ENCODE measurements at regions not wholly inside any gene's neighbourhood (a gene's known extent, or its start where the extent isn't known, plus 50 kb on each side); places are given as distances from the start of the nearest gene placed in this dataset.

GRCh38 chr12:118467641-118468305 is 91.4 kb downstream of the SUDS3 start:
- Histone ChIP-seq H3K4me3 (no peak overlapping the region), H3K4me1 (no peaks in the 10 kb centered on the region), H3K36me3 (ENCODE audit: low read depth, missing control alignments) (no peaks in the 10 kb centered on the region), H3K9me3 (no peaks in the 10 kb centered on the region), H3K27me3 (no peaks in the 10 kb centered on the region), H3K27ac (no peak overlapping the region)
- DNase-seq: no peak
- intact Hi-C loops (cut with DNase I; ENCODE audit: low total_unique reads): no loop called here
- WGBS, 2 donors: 79 to 86% methylated on average over 3 of the region's 3 CpGs
- no peak for TF ChIP-seq POLR2A (IDR thresholded peaks at IDR 0.05)
- TF ChIP-seq CTCF (IDR thresholded peaks at IDR 0.05): no peak

GRCh38 chr12:118472940-118473339 is 96.6 kb downstream of the SUDS3 start:
- WGBS, 2 donors: 88 to 96% methylated on average over 1 of the region's 1 CpG

GRCh38 chr12:118480235-118480634 is 103.9 kb downstream of the SUDS3 start:
- Histone ChIP-seq H3K27ac (no peak overlapping the region), H3K36me3 (ENCODE audit: low read depth, missing control alignments) (no peaks in the 10 kb centered on the region)
- 57 to 58% methylated on average over 4 of the region's 4 CpGs for WGBS, 2 donors

More at GRCh38 chr12:118472940-118473339, 96.6 kb downstream of the SUDS3 start:
- no peak overlapping the region for H3K4me3 ChIP-seq
- H3K9me3 ChIP-seq: no peaks in the 10 kb centered on the region
- no peak for TF ChIP-seq CTCF (IDR thresholded peaks at IDR 0.05)
- TF ChIP-seq POLR2A (IDR thresholded peaks at IDR 0.05): no peak
- no peak overlapping the region for H3K27ac ChIP-seq
- H3K36me3 ChIP-seq (ENCODE audit: low read depth, missing control alignments): no peaks in the 10 kb centered on the region
- no peak for DNase-seq
- no peaks in the 10 kb centered on the region for H3K27me3 ChIP-seq
- intact Hi-C loops (cut with DNase I; ENCODE audit: low total_unique reads): no loop called here
- no peaks in the 10 kb centered on the region for H3K4me1 ChIP-seq

DNA sequence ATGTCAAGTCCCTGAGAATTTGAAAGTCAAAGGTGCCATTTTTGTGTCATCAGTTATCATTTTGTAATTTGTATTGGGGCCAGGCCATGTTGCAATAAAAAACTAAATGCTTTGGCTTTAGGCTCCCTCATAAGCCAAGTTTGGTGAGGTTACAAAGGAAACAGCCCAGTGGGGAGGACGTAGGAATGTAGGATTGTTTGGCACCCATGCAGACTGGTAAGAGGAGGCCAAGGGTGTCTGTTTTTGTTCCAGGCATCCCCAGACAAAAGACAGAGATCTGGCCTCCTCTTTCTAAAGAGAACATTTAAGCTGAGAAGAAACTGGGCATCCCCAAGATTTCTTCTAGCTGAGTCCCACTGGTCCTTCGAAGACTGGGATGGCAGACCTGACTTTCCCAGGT is 111.7 kb downstream of the SUDS3 start:
- intact Hi-C loops (cut with DNase I; ENCODE audit: low total_unique reads): no loop called here
- DNase-seq: no peak
- H3K9me3 ChIP-seq: no peaks in the 10 kb centered on the region
- H3K27ac ChIP-seq: no peak overlapping the region
- no peak for TF ChIP-seq CTCF (IDR thresholded peaks at IDR 0.05)
- no peak for TF ChIP-seq POLR2A (IDR thresholded peaks at IDR 0.05)
- no peak overlapping the region for H3K4me3 ChIP-seq
- no peaks in the 10 kb centered on the region for H3K4me1 ChIP-seq
- H3K36me3 ChIP-seq (ENCODE audit: low read depth, missing control alignments): no peaks in the 10 kb centered on the region
- 55 to 73% methylated on average over 2 of the region's 2 CpGs for WGBS, 2 donors
- H3K27me3 ChIP-seq: no peaks in the 10 kb centered on the region

More at GRCh38 chr12:118480235-118480634, 103.9 kb downstream of the SUDS3 start:
- intact Hi-C loops (cut with DNase I; ENCODE audit: low total_unique reads): no loop called here
- Histone ChIP-seq H3K4me3 (no peak overlapping the region), H3K27me3 (no peaks in the 10 kb centered on the region), H3K9me3 (no peaks in the 10 kb centered on the region), H3K4me1 (no peaks in the 10 kb centered on the region)
- TF ChIP-seq CTCF (IDR thresholded peaks at IDR 0.05): no peak
- no peak for TF ChIP-seq POLR2A (IDR thresholded peaks at IDR 0.05)
- no peak for DNase-seq

GRCh38 chr12:118493962-118494361 is 117.6 kb downstream of the SUDS3 start:
- no peaks in the 10 kb centered on the region for H3K27me3 ChIP-seq
- WGBS, 2 donors: 20 to 51% methylated on average over 2 of the region's 2 CpGs
- DNase-seq: no peak
- intact Hi-C loops (cut with DNase I; ENCODE audit: low total_unique reads): no loop called here
- no peak overlapping the region for H3K27ac ChIP-seq
- no peaks in the 10 kb centered on the region for H3K9me3 ChIP-seq
- no peaks in the 10 kb centered on the region for H3K36me3 ChIP-seq (ENCODE audit: low read depth, missing control alignments)
- H3K4me3 ChIP-seq: no peak overlapping the region
- H3K4me1 ChIP-seq: no peaks in the 10 kb centered on the region
- TF ChIP-seq POLR2A (IDR thresholded peaks at IDR 0.05) (no peak), CTCF (IDR thresholded peaks at IDR 0.05) (no peak)
